ENCODE measurements at regions not wholly inside any gene's neighbourhood (a gene's known extent, or its start where the extent isn't known, plus 50 kb on each side); places are given as distances from the start of the nearest gene placed in this dataset.

DNA sequence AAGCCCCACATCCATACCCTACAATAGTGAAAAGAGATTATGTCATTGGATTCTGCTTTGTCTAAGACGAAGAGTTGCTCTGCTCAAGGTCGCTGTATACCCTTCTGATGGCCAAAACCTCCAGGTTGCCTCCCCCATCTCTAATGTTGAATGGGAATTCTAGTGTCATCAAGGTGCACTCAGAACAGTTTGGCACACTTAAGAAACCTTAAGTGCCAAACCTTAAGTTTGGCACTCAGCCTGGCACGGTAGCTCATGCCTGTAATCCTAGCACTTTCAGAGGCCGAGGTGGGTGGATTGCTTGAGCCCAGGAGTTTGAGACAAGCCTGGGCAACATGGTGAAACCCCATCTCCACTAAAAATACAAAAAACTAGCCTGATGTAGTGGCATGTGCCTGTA lies 1245.6 kb upstream of the SEL1L start:
- Histone ChIP-seq H3K36me3 (ENCODE audit: insufficient read depth, low read length) (no peaks in the 10 kb centered on the region), H3K79me2 (replicated peaks; ENCODE audit: insufficient read depth, low read length) (no peaks in the 10 kb centered on the region), H3K4me2 (ENCODE audit: low read length) (no peak overlapping the region), H3K9ac (ENCODE audit: low read length) (no peak overlapping the region), H3K27me3 (ENCODE audit: insufficient read depth, low read depth, low read length) (no peaks in the 10 kb centered on the region), H3K9me2 (ENCODE audit: insufficient read depth, low read length) (no peaks in the 10 kb centered on the region), H3F3A (ENCODE audit: insufficient read depth, low read length, poor library complexity, severe bottlenecking) (no peaks in the 10 kb centered on the region), H3K9me3 (ENCODE audit: low read length) (no peaks in the 10 kb centered on the region), H3K4me3 (ENCODE audit: low read length) (no peak overlapping the region), H2AFZ (ENCODE audit: low read depth, low read length) (no peak overlapping the region), H3K27ac (ENCODE audit: low read length) (no peak overlapping the region), H4K20me1 (ENCODE audit: insufficient read depth) (no peaks in the 10 kb centered on the region)
- no peak for TF ChIP-seq REST (IDR thresholded peaks at IDR 0.05; ENCODE audit: borderline replicate concordance)
- TF ChIP-seq EP300 (conservative IDR thresholded peaks at IDR 0.05; ENCODE audit: poor library complexity, severe bottlenecking), result no peak
- TF ChIP-seq, protein P1, sequence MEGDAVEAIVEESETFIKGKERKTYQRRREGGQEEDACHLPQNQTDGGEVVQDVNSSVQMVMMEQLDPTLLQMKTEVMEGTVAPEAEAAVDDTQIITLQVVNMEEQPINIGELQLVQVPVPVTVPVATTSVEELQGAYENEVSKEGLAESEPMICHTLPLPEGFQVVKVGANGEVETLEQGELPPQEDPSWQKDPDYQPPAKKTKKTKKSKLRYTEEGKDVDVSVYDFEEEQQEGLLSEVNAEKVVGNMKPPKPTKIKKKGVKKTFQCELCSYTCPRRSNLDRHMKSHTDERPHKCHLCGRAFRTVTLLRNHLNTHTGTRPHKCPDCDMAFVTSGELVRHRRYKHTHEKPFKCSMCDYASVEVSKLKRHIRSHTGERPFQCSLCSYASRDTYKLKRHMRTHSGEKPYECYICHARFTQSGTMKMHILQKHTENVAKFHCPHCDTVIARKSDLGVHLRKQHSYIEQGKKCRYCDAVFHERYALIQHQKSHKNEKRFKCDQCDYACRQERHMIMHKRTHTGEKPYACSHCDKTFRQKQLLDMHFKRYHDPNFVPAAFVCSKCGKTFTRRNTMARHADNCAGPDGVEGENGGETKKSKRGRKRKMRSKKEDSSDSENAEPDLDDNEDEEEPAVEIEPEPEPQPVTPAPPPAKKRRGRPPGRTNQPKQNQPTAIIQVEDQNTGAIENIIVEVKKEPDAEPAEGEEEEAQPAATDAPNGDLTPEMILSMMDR (IDR thresholded peaks at IDR 0.05; ENCODE audit: poor library complexity, severe bottlenecking), result no peak
- no peak for TF ChIP-seq TAF1 (IDR thresholded peaks at IDR 0.05; ENCODE audit: low read depth)
- TF ChIP-seq RAD21 (conservative IDR thresholded peaks at IDR 0.05), result no peak
- no peak for TF ChIP-seq EZH2 (IDR thresholded peaks at IDR 0.05; ENCODE audit: borderline replicate concordance, insufficient read depth, low read length, poor library complexity, severe bottlenecking)

DNA sequence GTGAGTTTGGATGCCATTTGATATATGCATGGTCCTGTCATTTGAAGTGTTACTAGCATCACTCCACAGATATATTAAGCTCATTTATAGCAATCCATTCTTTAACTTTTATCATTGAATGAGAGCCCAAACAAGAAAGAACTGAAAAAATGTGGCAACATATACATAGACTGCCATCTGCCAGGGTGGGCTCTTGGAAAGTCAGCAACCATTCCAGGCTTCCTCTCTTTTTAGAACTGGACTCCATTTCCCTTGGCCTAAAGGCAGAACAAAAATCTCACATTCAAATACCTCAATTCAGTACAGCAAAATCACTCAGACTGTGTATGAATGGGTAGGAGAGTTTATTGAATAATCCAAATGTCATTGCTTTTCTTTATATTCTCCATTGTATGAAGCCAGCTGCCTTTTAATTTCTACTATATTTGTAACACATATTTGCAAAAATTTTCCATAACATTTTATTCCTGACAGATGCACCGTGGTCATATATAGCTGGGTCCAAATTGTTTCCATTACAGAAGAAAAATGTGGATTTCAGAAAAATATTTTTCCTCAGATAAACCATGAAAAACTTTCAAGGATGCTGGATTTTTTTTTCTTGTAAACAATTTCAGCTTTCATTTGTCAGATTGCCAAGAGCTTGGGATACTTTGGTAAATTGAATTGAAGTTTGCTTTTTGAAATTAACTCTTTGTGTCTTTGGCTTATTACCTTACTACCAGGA lies 1252.3 kb upstream of the SEL1L start:
- Histone ChIP-seq H2AFZ (ENCODE audit: low read depth, low read length) (no peak overlapping the region), H3K9me2 (ENCODE audit: insufficient read depth, low read length) (no peaks in the 10 kb centered on the region), H3K27ac (ENCODE audit: low read length) (no peak overlapping the region), H3K9ac (ENCODE audit: low read length) (no peak overlapping the region), H3F3A (ENCODE audit: insufficient read depth, low read length, poor library complexity, severe bottlenecking) (no peaks in the 10 kb centered on the region), H3K27me3 (ENCODE audit: insufficient read depth, low read depth, low read length) (no peaks in the 10 kb centered on the region), H3K79me2 (replicated peaks; ENCODE audit: insufficient read depth, low read length) (no peaks in the 10 kb centered on the region), H3K4me2 (ENCODE audit: low read length) (no peak overlapping the region), H3K9me3 (ENCODE audit: low read length) (no peaks in the 10 kb centered on the region), H3K4me3 (ENCODE audit: low read length) (no peak overlapping the region), H4K20me1 (ENCODE audit: insufficient read depth) (no peaks in the 10 kb centered on the region), H3K36me3 (ENCODE audit: insufficient read depth, low read length) (no peaks in the 10 kb centered on the region)
- no peak for TF ChIP-seq RAD21 (conservative IDR thresholded peaks at IDR 0.05)
- no peak for TF ChIP-seq MXI1 (conservative IDR thresholded peaks at IDR 0.05; ENCODE audit: poor library complexity, severe bottlenecking)
- TF ChIP-seq EP300 (conservative IDR thresholded peaks at IDR 0.05; ENCODE audit: poor library complexity, severe bottlenecking), result no peak

- no peak overlapping the region for H3K4me2 ChIP-seq (ENCODE audit: low read length)
- H3K27ac ChIP-seq (ENCODE audit: low read length), result no peak overlapping the region
- no peaks in the 10 kb centered on the region for H3F3A ChIP-seq (ENCODE audit: insufficient read depth, low read length, poor library complexity, severe bottlenecking)
- no peaks in the 10 kb centered on the region for H3K27me3 ChIP-seq (ENCODE audit: insufficient read depth, low read depth, low read length)
- no peaks in the 10 kb centered on the region for H3K79me2 ChIP-seq (replicated peaks; ENCODE audit: insufficient read depth, low read length)
- TF ChIP-seq SMC3 (conservative IDR thresholded peaks at IDR 0.05; ENCODE audit: poor library complexity) (no peak), EZH2 (IDR thresholded peaks at IDR 0.05; ENCODE audit: borderline replicate concordance, insufficient read depth, low read length, poor library complexity, severe bottlenecking) (no peak), RAD21 (conservative IDR thresholded peaks at IDR 0.05) (no peak), EP300 (conservative IDR thresholded peaks at IDR 0.05; ENCODE audit: poor library complexity, severe bottlenecking) (no peak), MXI1 (conservative IDR thresholded peaks at IDR 0.05; ENCODE audit: poor library complexity, severe bottlenecking) (no peak), POLR2AphosphoS5 (IDR thresholded peaks at IDR 0.05) (no peak)
- H3K9ac ChIP-seq (ENCODE audit: low read length), result no peak overlapping the region
- H3K36me3 ChIP-seq (ENCODE audit: insufficient read depth, low read length), result no peaks in the 10 kb centered on the region
- no peaks in the 10 kb centered on the region for H3K9me3 ChIP-seq (ENCODE audit: low read length)
- no peak overlapping the region for H2AFZ ChIP-seq (ENCODE audit: low read depth, low read length)
- H4K20me1 ChIP-seq (ENCODE audit: insufficient read depth), result no peaks in the 10 kb centered on the region
- no peak overlapping the region for H3K4me3 ChIP-seq (ENCODE audit: low read length)
- H3K9me2 ChIP-seq (ENCODE audit: insufficient read depth, low read length), result no peaks in the 10 kb centered on the region
Measured at GRCh38 chr14:82786483-82786880, 1252.8 kb upstream of the SEL1L start.
